ENCODE measurements at regions not wholly inside any gene's neighbourhood (a gene's known extent, or its start where the extent isn't known, plus 50 kb on each side); places are given as distances from the start of the nearest gene placed in this dataset.

DNA sequence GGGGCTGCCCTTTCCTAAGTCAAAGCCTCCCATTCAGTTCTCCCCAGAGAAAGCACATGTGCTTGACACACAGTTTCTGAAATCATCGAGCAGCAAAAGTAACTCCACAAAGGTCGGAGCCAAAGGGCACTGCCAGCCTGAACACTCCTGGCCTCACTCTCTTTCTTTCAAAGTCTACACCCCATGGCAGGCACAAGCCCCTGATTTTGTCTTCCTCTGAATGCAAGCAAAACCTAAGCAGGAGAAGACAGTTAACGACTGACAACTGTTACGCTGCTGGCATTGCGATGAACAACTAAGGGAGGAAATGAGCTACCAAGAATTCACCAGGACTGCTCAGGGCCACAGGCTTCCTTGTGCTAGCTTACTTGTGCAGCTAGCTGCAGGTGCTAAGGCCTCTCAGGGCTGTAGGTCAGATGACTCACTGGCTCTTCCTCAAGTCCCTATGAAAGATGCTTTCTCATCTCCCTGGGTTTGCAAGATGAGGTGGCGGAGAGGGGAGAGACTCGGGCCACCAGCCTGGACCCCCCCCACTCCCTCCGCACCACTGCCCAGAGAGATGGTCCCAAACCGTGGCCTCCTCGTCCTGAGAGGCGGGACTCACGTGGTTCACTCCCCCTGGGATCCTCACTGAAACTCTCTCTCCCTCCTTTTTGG lies 208.2 kb downstream of the DLL1 start:
- no peak for DNase-seq

- no peak for DNase-seq
These were observed 208.8 kb downstream of the DLL1 start for GRCh38 chr6:170082067-170082466.

- DNase-seq, result no peak
These were observed 209.3 kb downstream of the DLL1 start for GRCh38 chr6:170081556-170081955.

DNA sequence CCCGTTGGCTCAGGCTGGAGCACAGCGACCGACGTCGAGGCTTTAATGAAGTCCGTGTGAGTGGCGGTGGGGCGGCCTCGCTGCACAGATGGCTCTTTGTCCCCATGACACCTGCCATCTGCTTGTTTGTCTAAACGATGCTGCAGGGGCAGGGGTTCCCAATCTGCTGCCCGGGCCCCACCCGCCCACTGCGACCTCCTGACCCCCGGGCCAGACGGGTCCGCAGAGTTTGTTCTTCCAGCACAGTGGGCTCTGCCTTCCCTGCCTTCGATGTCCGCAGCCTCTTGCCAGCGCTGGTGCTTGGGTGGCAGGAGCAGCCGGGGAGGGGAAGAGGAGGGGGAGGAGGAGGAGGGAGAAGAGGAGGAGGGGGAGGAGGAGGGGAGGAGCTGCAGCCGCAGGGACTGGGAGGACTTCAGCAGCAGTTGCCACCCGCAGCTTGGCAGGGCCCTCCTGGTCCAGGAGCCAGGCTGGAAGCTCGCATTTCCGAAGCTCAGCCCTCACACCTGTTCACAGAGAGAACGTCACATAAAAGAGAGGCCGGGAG lies 210.0 kb downstream of the DLL1 start:
- peak in 2 of 14 donors; percentile 16 to 72 for DNase-seq

DNA sequence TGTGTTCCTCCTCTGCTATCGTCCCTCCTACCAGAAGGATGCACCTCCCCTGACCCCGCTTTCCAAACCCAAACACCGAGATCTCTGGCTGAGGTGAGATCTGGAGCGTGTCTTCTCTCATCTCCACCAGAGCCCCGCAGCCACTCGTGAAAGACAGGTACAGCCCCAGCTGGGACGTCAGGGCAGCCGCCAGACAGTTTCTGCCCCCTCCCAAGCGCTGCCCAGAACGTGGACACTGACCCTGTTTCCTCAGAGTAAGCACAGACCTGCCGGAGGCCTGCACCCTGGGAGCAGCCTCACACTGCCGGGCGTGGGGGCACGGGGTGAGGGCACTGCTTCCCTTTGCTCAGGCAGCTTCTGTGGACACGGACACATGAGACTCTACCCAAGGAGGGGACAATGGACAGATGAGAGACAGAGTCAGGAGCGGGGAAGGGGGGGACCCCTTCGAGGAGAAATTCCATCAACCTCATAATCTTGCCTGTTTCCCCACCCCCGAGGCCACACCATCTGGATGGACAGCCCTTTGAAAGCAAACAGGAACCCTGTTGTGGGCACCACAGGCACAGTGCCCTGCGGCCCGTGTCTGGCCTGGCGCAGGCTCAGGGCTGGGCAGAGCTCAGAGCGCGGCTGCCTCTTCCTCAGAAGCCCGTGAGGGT lies 210.6 kb downstream of the DLL1 start:
- peak in 1 of 14 donors; percentile 64 for DNase-seq

DNA sequence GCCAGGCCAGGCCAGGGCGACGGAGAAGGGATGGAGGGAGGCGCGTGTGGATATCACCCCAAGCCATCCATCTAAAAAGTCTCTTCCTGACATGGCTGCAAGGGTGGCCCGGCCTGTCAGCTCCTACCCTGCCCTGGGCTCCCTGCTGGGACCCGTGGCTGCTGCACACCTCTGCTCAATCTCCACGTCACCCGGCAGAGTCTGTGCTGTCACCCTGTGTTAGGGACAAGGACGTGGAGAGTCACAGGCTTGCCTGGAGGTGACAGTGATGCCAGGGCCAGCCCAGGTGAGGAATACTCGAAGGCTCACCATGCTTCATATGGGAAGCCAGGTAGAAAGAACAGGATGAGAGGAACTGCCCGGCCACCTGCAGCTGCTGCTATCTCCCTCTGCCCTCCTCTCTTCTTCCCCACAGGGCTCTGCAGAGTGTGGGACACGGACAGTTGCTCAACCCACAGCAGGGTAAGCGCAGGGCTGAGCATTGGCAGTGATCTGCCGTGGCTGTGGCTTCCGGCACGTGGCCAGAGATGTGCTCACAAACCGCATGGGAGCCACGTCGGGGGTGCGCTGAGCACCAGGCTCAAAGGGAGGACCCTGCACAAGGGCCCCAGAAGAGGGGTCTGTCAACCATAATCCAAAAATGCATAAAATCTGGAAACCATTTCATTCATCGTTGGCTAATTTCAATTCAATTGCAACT lies 214.3 kb downstream of the DLL1 start:
- no peak for DNase-seq

DNA sequence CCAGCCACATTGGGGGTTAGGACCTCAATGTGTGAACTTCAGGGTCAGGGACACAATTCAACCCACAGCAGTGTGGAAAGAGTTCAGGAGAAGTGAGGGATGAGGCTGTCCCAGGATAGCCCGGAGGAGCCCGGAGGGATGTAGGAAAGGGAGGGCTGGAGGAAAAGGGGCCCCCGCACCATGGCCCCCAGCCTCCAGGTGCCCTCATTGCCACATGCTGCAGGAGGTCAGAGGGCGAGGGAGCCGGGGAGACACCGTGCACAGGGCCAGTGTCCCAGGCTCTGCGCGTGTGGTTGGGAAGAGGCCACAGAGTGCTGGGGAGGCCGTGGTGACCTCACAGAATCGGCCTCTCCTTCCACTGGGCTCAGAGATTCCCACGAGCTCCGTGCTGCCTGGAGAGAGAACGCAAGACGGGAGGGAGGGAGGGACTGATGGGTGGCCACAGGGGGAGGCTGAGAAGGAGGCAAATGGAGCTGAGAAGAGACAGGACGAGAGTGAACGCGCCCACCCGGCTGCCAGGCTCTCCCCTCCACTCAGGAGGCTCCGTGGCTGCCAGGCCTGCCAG lies 215.1 kb downstream of the DLL1 start:
- no peak for DNase-seq

DNA sequence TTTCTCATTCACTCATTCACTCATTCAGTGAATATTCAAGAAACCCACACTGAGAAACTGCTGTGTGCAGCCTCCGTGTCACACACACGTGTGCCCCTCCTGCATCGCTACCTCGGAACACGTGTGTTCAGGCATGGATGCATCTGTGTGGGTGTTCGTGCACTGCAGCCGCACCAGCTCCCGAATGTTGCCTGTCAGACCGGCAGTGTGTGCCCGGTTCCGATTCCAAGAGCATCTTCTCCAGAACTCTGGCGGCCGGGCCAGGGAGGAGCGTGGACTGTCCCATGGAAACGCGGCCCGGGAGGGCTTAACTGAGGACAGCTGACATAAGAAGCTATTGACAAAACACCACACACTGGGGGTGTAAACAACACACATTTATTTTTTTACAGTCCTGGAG lies 216.0 kb downstream of the DLL1 start:
- no peak for DNase-seq

DNA sequence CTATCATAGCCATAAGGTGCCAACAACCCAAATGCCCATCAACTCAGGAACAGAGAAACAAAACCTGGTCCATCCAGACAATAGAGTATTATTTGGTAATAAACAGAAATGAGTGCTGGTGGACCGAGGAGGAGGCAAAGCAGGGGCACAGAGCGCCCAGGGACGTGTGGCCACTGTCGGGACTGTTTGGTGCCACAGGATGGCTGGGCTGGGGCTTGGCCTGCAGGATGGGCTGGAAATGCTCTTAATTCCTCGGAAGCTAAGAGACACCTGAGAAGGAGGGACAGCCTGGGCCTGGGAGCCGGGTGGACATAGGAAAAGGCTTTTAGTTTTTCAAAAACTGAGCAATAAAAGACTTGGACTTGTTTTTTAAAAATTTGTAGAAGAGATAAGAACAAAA lies 216.4 kb downstream of the DLL1 start:
- no peak for DNase-seq

- no peak for DNase-seq
These were observed 217.0 kb downstream of the DLL1 start for GRCh38 chr6:170073846-170074245.

DNA sequence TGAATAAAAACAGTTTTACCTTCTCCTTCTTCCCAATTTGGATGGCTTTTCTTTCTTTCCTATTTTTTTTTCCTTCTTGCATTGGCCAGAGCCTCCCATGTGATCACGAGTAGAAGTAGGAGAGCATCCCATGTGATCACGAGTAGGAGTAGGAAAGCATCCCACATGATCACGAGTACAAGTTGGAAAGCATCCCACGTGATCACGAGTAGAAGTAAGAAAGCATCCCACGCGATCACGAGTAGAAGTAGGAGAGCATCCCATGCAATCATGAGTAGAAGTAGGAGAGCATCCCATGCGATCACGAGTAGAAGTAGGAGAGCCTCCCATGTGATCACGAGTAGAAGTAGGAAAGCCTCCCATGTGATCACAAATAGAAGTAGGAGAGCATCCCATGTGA lies 218.6 kb downstream of the DLL1 start:
- no peak for DNase-seq

GRCh38 chr6:170069611-170070010 lies 221.3 kb downstream of the DLL1 start:
- no peak for DNase-seq

- DNase-seq, result no peak
These were observed 222.4 kb downstream of the DLL1 start for GRCh38 chr6:170068496-170068895.

DNA sequence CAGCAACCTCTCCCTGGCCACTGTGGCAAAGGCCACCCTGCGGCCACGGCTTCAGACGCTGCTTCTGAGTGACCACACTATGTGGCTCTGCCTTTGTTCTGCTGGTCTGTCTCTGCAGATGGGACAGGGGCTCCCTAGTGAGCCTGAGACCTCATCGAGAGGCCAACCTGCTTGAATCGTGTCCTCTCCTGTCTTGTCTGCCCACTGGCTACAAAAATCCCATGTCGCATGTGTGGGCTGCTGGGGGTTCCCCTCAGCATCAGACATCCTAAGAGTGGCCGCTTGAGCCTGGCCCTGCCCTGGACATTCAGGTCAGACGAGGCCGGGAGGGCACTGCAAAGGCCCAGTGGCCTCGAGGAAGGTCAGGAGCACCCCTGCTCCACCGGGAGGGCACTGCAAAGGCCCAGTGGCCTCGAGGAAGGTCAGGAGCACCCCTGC lies 222.9 kb downstream of the DLL1 start:
- no peak for DNase-seq

DNA sequence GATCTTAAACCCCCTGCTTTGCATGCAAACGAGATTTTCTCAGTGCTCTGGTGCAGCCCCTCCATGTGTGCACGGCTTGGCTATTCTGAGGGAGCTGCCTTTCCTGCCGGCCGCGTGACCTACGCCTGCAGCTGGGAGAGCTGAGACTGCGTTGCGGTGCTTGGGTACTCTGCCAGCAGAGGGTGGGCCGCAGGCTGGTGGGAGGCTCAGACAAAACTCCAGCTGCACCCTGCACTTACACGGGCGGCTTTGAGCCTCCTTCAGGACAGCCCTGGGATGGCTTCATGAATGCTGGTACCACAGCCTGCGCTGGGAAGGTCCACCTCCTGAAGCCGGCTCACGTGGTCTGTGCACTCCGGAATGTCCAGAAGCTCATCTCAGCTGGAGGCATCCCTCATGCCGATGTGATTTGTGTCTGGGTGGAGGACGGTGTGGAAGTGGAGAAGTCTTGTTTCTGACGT lies 223.7 kb downstream of the DLL1 start:
- peak in 1 of 14 donors; percentile 72 for DNase-seq

DNA sequence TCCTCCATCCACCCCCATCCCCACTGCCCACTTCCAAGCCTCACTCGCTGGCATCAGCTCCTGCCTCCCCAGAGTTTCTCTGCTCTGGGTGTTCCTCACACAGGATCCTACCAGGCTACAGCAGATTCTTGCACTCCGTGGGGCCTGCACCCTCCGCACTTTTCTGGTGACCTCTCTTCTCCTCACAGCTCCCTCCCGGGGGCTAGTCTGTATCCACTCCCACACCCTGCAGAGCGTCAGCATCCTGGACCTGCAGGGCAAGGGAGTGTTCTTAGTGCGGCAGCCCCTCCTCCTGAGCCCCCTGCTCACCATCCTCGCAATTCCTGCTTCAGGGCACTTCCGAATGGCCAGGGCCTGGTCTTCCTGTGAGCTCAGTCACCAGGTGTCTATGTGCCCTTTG lies 224.2 kb downstream of the DLL1 start:
- DNase-seq, result no peak

DNA sequence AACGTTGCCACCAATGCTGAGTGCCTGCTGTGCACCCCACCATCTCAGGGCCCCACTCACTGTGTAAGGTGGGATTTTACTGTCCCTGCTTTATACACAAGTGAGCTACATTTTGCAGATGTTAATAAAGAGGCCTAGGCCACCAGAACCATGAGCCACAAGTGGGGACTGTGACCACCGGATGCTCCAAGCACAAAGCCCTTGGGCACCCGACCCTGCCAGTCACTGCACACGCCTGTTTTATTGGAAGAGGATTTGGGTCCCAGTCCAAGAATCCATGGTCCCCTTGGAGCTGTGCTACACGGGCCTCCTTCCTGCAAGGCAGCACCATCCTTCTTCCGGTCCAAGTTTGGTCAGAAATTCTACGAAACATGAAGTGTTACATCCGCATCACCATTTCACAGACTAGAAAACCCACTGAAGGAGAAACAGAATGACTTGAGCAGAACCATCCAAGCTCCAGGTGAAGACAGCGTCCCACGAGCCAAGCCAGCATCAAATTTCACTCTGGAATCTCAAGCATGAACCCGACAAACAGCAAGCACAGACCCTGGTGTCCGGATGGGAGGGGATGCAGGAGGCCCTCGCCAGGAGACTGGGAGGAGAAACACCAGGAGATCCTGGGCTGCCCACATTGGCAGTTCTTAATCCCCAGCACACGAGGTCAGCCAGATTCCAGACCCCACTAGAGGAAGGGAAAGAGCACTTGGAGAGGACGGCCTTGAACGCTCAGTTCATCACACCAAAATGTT lies 226.9 kb downstream of the DLL1 start:
- no peak for DNase-seq

DNA sequence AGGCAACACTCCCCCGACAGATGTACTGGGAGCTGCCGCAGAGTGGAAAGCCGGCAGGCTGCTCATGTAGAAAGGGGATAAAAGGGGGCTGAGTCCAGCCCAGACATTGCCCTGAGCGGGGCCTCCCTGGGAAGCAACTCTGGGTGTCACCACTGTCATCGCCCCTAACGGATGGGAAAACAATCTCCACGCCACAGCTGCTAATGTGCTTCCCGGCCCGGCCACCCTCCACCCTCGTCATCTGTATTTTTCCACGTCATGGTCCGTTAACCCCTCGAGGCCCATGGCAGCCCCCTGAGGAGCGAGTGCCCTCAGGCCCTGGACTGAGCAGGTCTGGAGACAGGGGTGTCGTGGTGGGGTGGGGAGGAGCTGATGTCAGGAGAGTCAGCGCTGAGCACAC lies 227.4 kb downstream of the DLL1 start:
- no peak for DNase-seq

DNA sequence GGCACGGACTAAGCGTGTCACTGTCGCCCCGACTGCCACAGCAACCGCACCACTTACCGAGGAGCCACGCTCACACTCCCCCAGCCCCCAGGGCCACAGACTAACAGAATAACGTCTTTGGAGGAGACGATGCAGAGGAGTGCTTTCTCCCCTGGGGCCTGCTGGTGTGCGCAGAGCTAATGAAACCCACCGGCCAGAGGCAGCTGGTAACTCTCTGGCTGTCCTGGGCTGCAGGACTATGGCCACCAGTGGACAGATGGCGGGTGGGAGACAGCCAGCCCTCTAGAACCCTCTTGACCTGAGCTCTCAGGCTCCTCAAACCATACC lies 228.0 kb downstream of the DLL1 start:
- no peak for DNase-seq

GRCh38 chr6:170062209-170062914 lies 228.5 kb downstream of the DLL1 start:
- DNase-seq, result no peak

GRCh38 chr6:170058878-170059485 lies 231.9 kb downstream of the DLL1 start:
- no peak for DNase-seq

Data from C1 segment of cervical spinal cord (tissue), 14 donors.